ENCODE measurements at regions not wholly inside any gene's neighbourhood (a gene's known extent, or its start where the extent isn't known, plus 50 kb on each side); places are given as distances from the start of the nearest gene placed in this dataset.

GRCh38 chr14:98154254-98154653 lies 1117.7 kb downstream of the BCL11B start:
- H3K9me3 ChIP-seq (ENCODE audit: low read length), result no peaks in the 10 kb centered on the region
- TF ChIP-seq REST (IDR thresholded peaks at IDR 0.05; ENCODE audit: borderline replicate concordance), result no peak
- no peak for TF ChIP-seq EZH2 (IDR thresholded peaks at IDR 0.05; ENCODE audit: borderline replicate concordance, insufficient read depth, low read length, poor library complexity, severe bottlenecking)
- TF ChIP-seq MXI1 (conservative IDR thresholded peaks at IDR 0.05; ENCODE audit: poor library complexity, severe bottlenecking), result no peak
- no peak for TF ChIP-seq RAD21 (conservative IDR thresholded peaks at IDR 0.05)
- no peak overlapping the region for H2AFZ ChIP-seq (ENCODE audit: low read depth, low read length)
- no peaks in the 10 kb centered on the region for H3F3A ChIP-seq (ENCODE audit: insufficient read depth, low read length, poor library complexity, severe bottlenecking)
- no peak overlapping the region for H3K4me2 ChIP-seq (ENCODE audit: low read length)
- H3K9me2 ChIP-seq (ENCODE audit: insufficient read depth, low read length), result no peaks in the 10 kb centered on the region
- no peaks in the 10 kb centered on the region for H4K20me1 ChIP-seq (ENCODE audit: insufficient read depth)
- H3K4me3 ChIP-seq (ENCODE audit: low read length), result no peak overlapping the region
- H3K27me3 ChIP-seq (ENCODE audit: insufficient read depth, low read depth, low read length), result no peaks in the 10 kb centered on the region
- no peak overlapping the region for H3K27ac ChIP-seq (ENCODE audit: low read length)
- no peaks in the 10 kb centered on the region for H3K36me3 ChIP-seq (ENCODE audit: insufficient read depth, low read length)
- no peaks in the 10 kb centered on the region for H3K79me2 ChIP-seq (replicated peaks; ENCODE audit: insufficient read depth, low read length)
- no peak overlapping the region for H3K9ac ChIP-seq (ENCODE audit: low read length)

DNA sequence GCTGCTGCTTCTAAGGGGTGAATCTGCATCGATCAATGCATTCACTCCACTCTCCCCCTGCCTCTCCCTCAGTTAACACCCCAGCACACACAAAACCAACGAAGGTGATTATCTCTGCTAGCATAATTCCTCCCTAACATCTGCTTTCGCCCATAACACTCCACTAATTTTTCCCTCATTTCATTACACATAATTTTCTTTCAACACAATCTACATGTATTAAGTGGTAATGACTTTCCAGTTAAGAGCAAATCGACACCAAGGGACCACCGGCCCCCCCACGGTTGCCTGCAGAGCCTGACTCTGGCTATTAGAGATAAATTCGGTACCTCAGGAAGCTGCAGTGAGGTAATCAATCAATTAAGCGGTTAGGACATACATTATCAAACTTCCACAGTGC lies 1115.6 kb downstream of the BCL11B start:
- Histone ChIP-seq H3F3A (ENCODE audit: insufficient read depth, low read length, poor library complexity, severe bottlenecking) (no peaks in the 10 kb centered on the region), H3K79me2 (replicated peaks; ENCODE audit: insufficient read depth, low read length) (no peaks in the 10 kb centered on the region), H3K4me2 (ENCODE audit: low read length) (no peak overlapping the region), H3K4me3 (ENCODE audit: low read length) (no peak overlapping the region), H4K20me1 (ENCODE audit: insufficient read depth) (no peaks in the 10 kb centered on the region), H3K9me3 (ENCODE audit: low read length) (no peaks in the 10 kb centered on the region), H3K36me3 (ENCODE audit: insufficient read depth, low read length) (no peaks in the 10 kb centered on the region), H3K27me3 (ENCODE audit: insufficient read depth, low read depth, low read length) (no peaks in the 10 kb centered on the region), H3K9ac (ENCODE audit: low read length) (no peak overlapping the region), H3K27ac (ENCODE audit: low read length) (no peak overlapping the region), H3K9me2 (ENCODE audit: insufficient read depth, low read length) (no peaks in the 10 kb centered on the region), H2AFZ (ENCODE audit: low read depth, low read length) (no peak overlapping the region)
- TF ChIP-seq EZH2 (IDR thresholded peaks at IDR 0.05; ENCODE audit: borderline replicate concordance, insufficient read depth, low read length, poor library complexity, severe bottlenecking) (no peak), SMC3 (conservative IDR thresholded peaks at IDR 0.05; ENCODE audit: poor library complexity) (no peak), CTCF (IDR thresholded peaks at IDR 0.05; ENCODE audit: poor library complexity, severe bottlenecking) (no peak), REST (IDR thresholded peaks at IDR 0.05; ENCODE audit: borderline replicate concordance) (no peak), POLR2AphosphoS5 (IDR thresholded peaks at IDR 0.05) (no peak), TAF1 (IDR thresholded peaks at IDR 0.05; ENCODE audit: low read depth) (no peak), RAD21 (conservative IDR thresholded peaks at IDR 0.05) (no peak), MXI1 (conservative IDR thresholded peaks at IDR 0.05; ENCODE audit: poor library complexity, severe bottlenecking) (no peak), EP300 (conservative IDR thresholded peaks at IDR 0.05; ENCODE audit: poor library complexity, severe bottlenecking) (no peak)

Data from neural cell (in vitro differentiated cells).